Large intestine (tissue), 3 donors: ENCODE measurements at regions not wholly inside any gene's neighbourhood (a gene's known extent, or its start where the extent isn't known, plus 50 kb on each side); places are given as distances from the start of the nearest gene placed in this dataset.

ENCODE experiments used
- DNase-seq, 2 donors: peaks; one replicate each; pipeline versions ENCODE4 v3.0.0 to v3.0.0-alpha.2; 2013
- H3K27ac ChIP-seq: one replicate; pipeline ENCODE4 v1.5.1; 2013; ENCODE audit warnings: low read length
- H3K27me3 ChIP-seq: 2 replicates; pipeline ENCODE4 v1.6.1; 2013; ENCODE audit warnings: low read length; ENCODE audit not compliant: control insufficient read depth, insufficient read depth
- H3K36me3 ChIP-seq: 2 replicates; pipeline ENCODE4 v1.6.1; 2013; ENCODE audit warnings: low read length; ENCODE audit not compliant: control insufficient read depth, insufficient read depth
- H3K4me1 ChIP-seq: one replicate; pipeline ENCODE4 v1.6.1; 2013; ENCODE audit warnings: low read length; ENCODE audit not compliant: control insufficient read depth, insufficient read depth
- H3K4me3 ChIP-seq: one replicate; pipeline ENCODE4 v1.5.1; 2013; ENCODE audit warnings: low read length
- H3K9me3 ChIP-seq: one replicate; pipeline ENCODE4 v1.6.1; 2013; ENCODE audit warnings: mild to moderate bottlenecking, low read depth, low read length, moderate library complexity; ENCODE audit not compliant: control insufficient read depth
- WGBS: methylation state at CpG from one replicate; pipeline ENCODE4 v1.1.5; 2013; ENCODE audit warnings: low lambda C conversion rate; ENCODE audit not compliant: insufficient coverage; 5-methylcytosine and 5-hydroxymethylcytosine counted together

DNA sequence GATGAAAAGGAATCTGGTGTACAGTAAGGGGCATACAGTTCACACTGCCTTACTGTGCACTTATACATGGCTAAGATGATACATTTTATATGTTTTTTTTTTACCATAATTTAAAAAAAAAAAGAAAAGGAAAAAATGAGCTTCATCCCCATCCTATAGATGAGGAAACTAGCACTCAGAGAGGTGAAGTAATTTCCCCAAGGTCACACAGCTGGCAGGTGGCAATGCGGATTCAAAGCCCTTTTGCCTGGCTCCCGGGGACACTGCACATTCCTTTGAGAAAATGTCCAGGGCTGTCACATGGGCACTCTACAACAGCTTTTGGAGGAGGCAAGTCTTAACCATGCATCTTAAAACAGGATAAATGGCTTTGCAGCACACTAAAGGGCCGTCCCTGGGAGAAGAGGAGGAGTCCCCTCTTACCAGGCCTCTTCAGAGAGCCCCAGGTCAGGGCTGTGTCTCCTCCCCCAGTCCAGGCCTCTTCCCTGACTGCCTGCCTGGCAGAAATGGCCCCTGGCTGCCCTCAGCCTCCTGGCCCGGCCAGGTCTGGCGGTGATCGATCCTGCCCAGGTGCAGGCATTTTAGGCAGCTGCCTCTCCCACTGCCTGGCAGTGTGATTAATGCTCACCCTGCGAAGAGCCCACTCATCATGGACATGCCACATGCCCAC is 95.1 kb upstream of the LINGO1 start:
- Histone ChIP-seq H3K27me3 (peaks cover 2% of the 10 kb centered on the region), H3K4me3 (no peak overlapping the region), H3K36me3 (no peaks in the 10 kb centered on the region), H3K27ac (no peak overlapping the region), H3K4me1 (no peaks in the 10 kb centered on the region), H3K9me3 (no peaks in the 10 kb centered on the region)
- no CpG with 5 or more reads among the region's 7 CpGs for WGBS
- no peak for DNase-seq

DNA sequence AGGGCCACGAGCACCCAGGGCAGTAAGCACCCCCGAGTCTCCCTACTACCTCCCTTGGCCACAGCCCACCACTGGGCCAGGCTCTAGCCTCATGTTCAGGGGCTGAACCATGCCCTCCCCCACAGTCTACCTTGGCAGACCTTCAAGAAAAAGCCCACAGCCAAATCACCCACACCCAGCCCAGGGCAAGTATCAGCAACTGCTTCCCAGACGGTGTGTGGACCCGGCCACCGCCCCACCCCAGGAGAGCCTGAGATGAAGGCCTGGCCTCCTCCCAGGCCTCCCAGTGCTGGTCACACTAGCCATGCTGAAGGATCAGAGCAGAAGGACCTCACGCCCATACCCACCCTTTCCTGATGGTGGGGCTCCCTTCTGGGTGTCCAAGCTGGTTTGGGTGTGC is 92.0 kb upstream of the LINGO1 start:
- WGBS: no CpG with 5 or more reads among the region's 6 CpGs
- no peaks in the 10 kb centered on the region for H3K4me1 ChIP-seq
- H3K27me3 ChIP-seq: no peaks in the 10 kb centered on the region
- no peaks in the 10 kb centered on the region for H3K36me3 ChIP-seq
- H3K27ac ChIP-seq: no peak overlapping the region
- no peak for DNase-seq
- no peak overlapping the region for H3K4me3 ChIP-seq
- no peaks in the 10 kb centered on the region for H3K9me3 ChIP-seq

GRCh38 chr15:77723756-77724155 is 91.0 kb upstream of the LINGO1 start:
- DNase-seq: no peak
- WGBS: no CpG with 5 or more reads among the region's 16 CpGs
- no peaks in the 10 kb centered on the region for H3K27me3 ChIP-seq
- no peak overlapping the region for H3K4me3 ChIP-seq
- H3K36me3 ChIP-seq: no peaks in the 10 kb centered on the region
- no peak overlapping the region for H3K27ac ChIP-seq
- H3K4me1 ChIP-seq: no peaks in the 10 kb centered on the region
- no peaks in the 10 kb centered on the region for H3K9me3 ChIP-seq

- no CpG with 5 or more reads among the region's 18 CpGs for WGBS
- Histone ChIP-seq H3K27me3 (no peaks in the 10 kb centered on the region), H3K4me1 (no peaks in the 10 kb centered on the region), H3K36me3 (no peaks in the 10 kb centered on the region), H3K9me3 (no peaks in the 10 kb centered on the region), H3K4me3 (no peak overlapping the region), H3K27ac (no peak overlapping the region)
- no peak for DNase-seq
These were observed 90.2 kb upstream of the LINGO1 start for GRCh38 chr15:77722759-77723460.

GRCh38 chr15:77721963-77722362 is 89.3 kb upstream of the LINGO1 start:
- Histone ChIP-seq H3K4me1 (no peaks in the 10 kb centered on the region), H3K4me3 (no peak overlapping the region), H3K27ac (no peak overlapping the region), H3K27me3 (no peaks in the 10 kb centered on the region), H3K36me3 (no peaks in the 10 kb centered on the region), H3K9me3 (no peaks in the 10 kb centered on the region)
- no peak for DNase-seq
- WGBS: no CpG with 5 or more reads among the region's 7 CpGs

DNA sequence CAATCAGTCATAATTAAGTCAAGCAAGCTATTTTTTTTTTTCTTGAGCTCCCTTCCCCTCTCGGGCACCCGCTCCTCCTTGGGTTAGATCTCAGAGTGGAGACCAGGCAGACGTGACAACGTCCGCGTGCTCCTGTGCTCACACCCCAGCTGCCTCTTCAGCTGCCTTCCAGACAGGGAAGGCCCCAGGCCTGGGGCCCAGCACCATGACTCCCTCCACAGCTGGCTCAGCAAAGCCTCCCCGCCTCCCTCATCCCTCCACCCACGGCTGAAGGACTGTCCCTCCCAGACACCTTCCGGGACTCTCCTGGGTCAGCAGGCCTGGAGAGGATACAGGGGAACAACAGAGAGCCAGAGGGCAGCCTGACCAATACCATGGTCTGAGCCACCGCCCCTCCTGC is 87.9 kb upstream of the LINGO1 start:
- WGBS: no CpG with 5 or more reads among the region's 10 CpGs
- DNase-seq: no peak
- H3K4me3 ChIP-seq: no peak overlapping the region

GRCh38 chr15:77720173-77720572 is 87.5 kb upstream of the LINGO1 start:
- Histone ChIP-seq H3K36me3 (no peaks in the 10 kb centered on the region), H3K4me3 (no peak overlapping the region), H3K27ac (no peak overlapping the region), H3K27me3 (no peaks in the 10 kb centered on the region), H3K9me3 (no peaks in the 10 kb centered on the region), H3K4me1 (no peaks in the 10 kb centered on the region)
- no CpG with 5 or more reads among the region's 15 CpGs for WGBS
- no peak for DNase-seq

More for the DNA sequence above, 87.9 kb upstream of the LINGO1 start:
- H3K27ac ChIP-seq: no peak overlapping the region
- no peaks in the 10 kb centered on the region for H3K4me1 ChIP-seq
- no peaks in the 10 kb centered on the region for H3K36me3 ChIP-seq
- no peaks in the 10 kb centered on the region for H3K9me3 ChIP-seq
- no peaks in the 10 kb centered on the region for H3K27me3 ChIP-seq

DNA sequence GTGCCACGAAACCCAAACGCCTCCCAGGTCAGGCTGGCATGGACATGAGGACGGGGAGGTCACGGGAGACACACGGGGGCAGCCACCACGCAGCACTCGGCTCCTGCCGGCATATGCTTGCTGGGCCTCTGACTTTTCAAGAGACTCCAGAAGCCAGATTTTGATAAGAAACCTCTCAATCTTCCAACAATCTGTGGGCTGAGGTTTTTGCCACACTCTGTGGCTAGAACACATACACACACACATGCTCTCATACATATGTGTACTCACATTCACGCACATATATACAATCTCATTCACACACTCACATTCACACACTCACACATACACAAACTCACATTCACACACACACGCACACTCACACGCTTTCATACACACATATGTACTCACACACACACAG is 86.7 kb upstream of the LINGO1 start:
- H3K9me3 ChIP-seq: no peaks in the 10 kb centered on the region
- no peak overlapping the region for H3K27ac ChIP-seq
- H3K27me3 ChIP-seq: no peaks in the 10 kb centered on the region
- no peak overlapping the region for H3K4me3 ChIP-seq
- WGBS: no CpG with 5 or more reads among the region's 11 CpGs
- no peak for DNase-seq
- no peaks in the 10 kb centered on the region for H3K36me3 ChIP-seq
- H3K4me1 ChIP-seq: no peaks in the 10 kb centered on the region

DNA sequence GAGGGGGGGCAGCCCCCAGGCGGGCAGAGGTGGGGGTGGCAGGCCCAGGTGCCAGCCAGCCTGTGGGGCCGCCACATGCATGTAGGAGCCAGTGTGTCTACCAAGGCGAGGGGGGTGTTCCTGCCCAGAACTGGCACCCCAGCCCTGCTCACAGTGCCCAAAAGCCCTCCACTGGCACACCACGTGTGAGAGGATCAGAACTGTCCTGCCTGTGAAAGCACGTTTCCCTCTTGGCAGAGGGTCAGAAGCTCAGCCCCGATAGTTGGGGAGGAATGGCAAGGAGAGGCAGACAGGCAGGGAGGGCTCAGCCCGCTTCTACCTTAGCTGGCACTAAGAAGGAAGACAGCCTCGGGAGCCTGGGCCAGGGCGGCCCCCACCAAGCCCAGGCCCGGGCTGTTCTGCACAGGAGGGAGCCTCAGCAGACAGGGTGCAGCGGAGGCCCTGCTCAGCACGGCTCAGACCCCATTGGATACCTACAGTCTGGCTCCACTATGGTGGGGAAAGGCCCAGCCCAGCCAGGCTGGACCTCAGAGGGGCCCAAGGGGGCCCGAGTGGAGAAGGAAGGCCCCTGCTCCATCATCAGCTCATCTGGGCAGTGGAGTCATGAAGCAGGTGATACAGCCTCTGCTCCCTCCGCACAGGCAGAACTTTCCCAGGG is 84.8 kb upstream of the LINGO1 start:
- Histone ChIP-seq H3K4me3 (no peak overlapping the region), H3K27me3 (no peaks in the 10 kb centered on the region), H3K27ac (no peak overlapping the region), H3K4me1 (no peaks in the 10 kb centered on the region), H3K9me3 (no peaks in the 10 kb centered on the region), H3K36me3 (no peaks in the 10 kb centered on the region)
- no peak for DNase-seq
- WGBS: no CpG with 5 or more reads among the region's 14 CpGs

DNA sequence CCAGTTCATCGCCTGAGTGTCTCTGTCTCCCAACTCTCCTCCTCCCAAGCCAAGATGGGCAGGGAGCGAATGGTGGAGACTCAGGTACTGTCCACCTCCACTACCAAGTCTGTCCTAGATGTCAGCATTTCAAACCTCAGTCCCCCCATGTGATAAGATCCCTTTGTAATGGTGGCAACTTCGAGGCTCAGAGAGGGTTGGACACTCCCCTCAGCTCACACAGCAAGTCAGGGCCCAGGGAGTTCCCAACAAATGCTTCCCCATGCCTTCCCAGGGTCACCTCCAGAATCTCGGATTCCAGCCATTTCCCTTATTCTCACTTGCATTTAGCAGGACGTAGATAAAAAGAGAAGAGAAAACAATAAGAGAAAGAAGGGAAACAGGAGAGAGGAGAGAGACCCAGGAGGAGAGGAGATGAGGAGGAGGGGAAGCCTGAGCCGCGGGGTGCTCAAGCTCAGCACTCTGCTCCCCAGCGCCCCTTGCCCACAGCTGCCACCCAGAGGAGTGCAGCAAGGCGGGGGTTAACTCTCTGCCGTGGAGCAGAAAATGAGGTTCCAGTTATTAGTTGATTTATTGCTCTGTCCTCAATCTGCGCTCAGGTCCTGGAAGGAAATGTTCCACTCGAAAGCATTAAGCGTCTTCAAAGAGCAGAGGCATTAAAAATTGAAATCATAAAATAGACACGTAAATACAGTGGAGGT is 84.1 kb upstream of the LINGO1 start:
- Histone ChIP-seq H3K27me3 (no peaks in the 10 kb centered on the region), H3K9me3 (no peaks in the 10 kb centered on the region), H3K36me3 (no peaks in the 10 kb centered on the region), H3K27ac (no peak overlapping the region), H3K4me1 (no peaks in the 10 kb centered on the region), H3K4me3 (no peak overlapping the region)
- 78% methylated on average over 3 of the region's 14 CpGs for WGBS
- no peak for DNase-seq
